HCT116 (cell line): ENCODE measurements at regions not wholly inside any gene's neighbourhood (a gene's known extent, or its start where the extent isn't known, plus 50 kb on each side); places are given as distances from the start of the nearest gene placed in this dataset.

Experiments
- ATAC-seq: fragments of 200-7000 bp; cut with Tn5 transposase; 2 replicates; pipeline ENCODE4 v1.9.1; 2020; ENCODE audit warnings: mild to moderate bottlenecking, moderate library complexity
- BruUV-seq: library from RNA; stranded (reverse); fragments of 400-500 nt; replicated peaks from 2 replicates; lab custom pipeline; 2021; lab: Mats Ljungman, UMichigan
- CTCF ChIA-PET: fragments of 300-600 bp; sonication (Branson Sonifier 250); formaldehyde crosslinking; loops from one replicate; lab custom pipeline; 2021; ENCODE audit warnings: antibody characterized with exemption; lab: Charles Lee
- POLR2A ChIA-PET: fragments of 300-600, 350-600 bp; sonication (Branson Sonifier 250); formaldehyde crosslinking; loops from one replicate; lab custom pipeline; 2021; ENCODE audit warnings: antibody characterized with exemption; lab: Charles Lee
- RAD21 ChIA-PET, 2 experiments: fragments of 300-600 bp; sonication (Branson Sonifier 250); formaldehyde crosslinking; loops; one replicate each; lab custom pipeline; 2023; ENCODE audit warnings: low total read pairs in 2 of 2; ENCODE audit not compliant: uncharacterized antibody in 2 of 2, unreplicated experiment in 2 of 2, low non-redundant PET in 1 of 2; lab: Charles Lee
- DNase-seq: peaks from one replicate; pipeline ENCODE4 v3.0.0-alpha.2; 2010; ENCODE audit warnings: low read depth, low spot score
- H2AFZ ChIP-seq: fragments of 200-600 bp; shearing (Covaris generic), sonication (generic); 2 replicates; pipeline ENCODE4 v1.6.1; 2017; ENCODE audit warnings: low read depth, mixed run types, mixed read lengths, antibody characterized with exemption, low read length; ENCODE audit not compliant: poor library complexity, severe bottlenecking
- H3K27ac ChIP-seq: 2 replicates; pipeline ENCODE4 v1.5.1; 2012; ENCODE audit warnings: low read depth, low read length
- H3K27me3 ChIP-seq: fragments of 200-600 bp; sonication (generic); 2 replicates; pipeline ENCODE4 v1.6.1; 2016; ENCODE audit warnings: mixed run types, low read length, mixed read lengths; ENCODE audit not compliant: insufficient read depth
- H3K36me3 ChIP-seq, 2 experiments: fragments of 200-500 bp in 1 of 2; fragments of 200-600 bp in 1 of 2; sonication (Bioruptor generic) in 1 of 2; sonication (generic) in 1 of 2; 2 replicates each; pipeline versions ENCODE4 v1.5.1 to v1.6.1; 2014 to 2016; ENCODE audit warnings: low read length in 2 of 2, inconsistent platforms in 1 of 2, mixed read lengths in 1 of 2, mixed run types in 1 of 2; ENCODE audit not compliant: insufficient read depth in 2 of 2, control insufficient read depth in 1 of 2
- H3K4me1 ChIP-seq, 2 experiments: fragments of 200-600 bp in 1 of 2; sonication (generic) in 1 of 2; 2 replicates each; pipeline versions ENCODE4 v1.5.1 to v1.6.1; 2012 to 2017; ENCODE audit warnings: low read length in 2 of 2, inconsistent platforms in 1 of 2, mild to moderate bottlenecking in 1 of 2, mixed read lengths in 1 of 2, mixed run types in 1 of 2, moderate library complexity in 1 of 2; ENCODE audit not compliant: insufficient read depth in 2 of 2, control insufficient read depth in 1 of 2
- H3K4me2 ChIP-seq: fragments of 200-600 bp; sonication (generic); 2 replicates; pipeline ENCODE4 v1.6.1; 2017; ENCODE audit warnings: mixed run types, low read length, mixed read lengths
- H3K4me3 ChIP-seq, 2 experiments: fragments of 200-600 bp in 1 of 2; sonication (generic) in 1 of 2; replicated peaks in 1 of 2; 2 replicates each; pipeline ENCODE4 v1.5.1; 2011 to 2016; ENCODE audit warnings: low read length in 2 of 2, control low read depth in 1 of 2, low read depth in 1 of 2, mild to moderate bottlenecking in 1 of 2, mixed read lengths in 1 of 2, mixed run types in 1 of 2
- H3K79me2 ChIP-seq: fragments of 200-600 bp; sonication (generic); 2 replicates; pipeline ENCODE4 v1.6.1; 2017; ENCODE audit warnings: mild to moderate bottlenecking, mixed run types, low read length, moderate library complexity, mixed read lengths; ENCODE audit not compliant: insufficient read depth
- H3K9ac ChIP-seq: fragments of 200-600 bp; sonication (generic); 2 replicates; pipeline ENCODE4 v1.6.1; 2016; ENCODE audit warnings: low read length, mixed read lengths
- H3K9me2 ChIP-seq: fragments of 200-600 bp; sonication (generic), shearing (Covaris generic); 2 replicates; pipeline ENCODE4 v1.6.1; 2017; ENCODE audit warnings: mixed run types, mild to moderate bottlenecking, moderate library complexity; ENCODE audit not compliant: insufficient read depth
- H3K9me3 ChIP-seq, 2 experiments: fragments of 200-500 bp in 1 of 2; fragments of 200-600 bp in 1 of 2; sonication (Bioruptor generic) in 1 of 2; sonication (generic) in 1 of 2; 2 replicates each; pipeline ENCODE4 v1.6.1; 2014 to 2017; ENCODE audit warnings: low read length in 2 of 2, mixed read lengths in 2 of 2, inconsistent platforms in 1 of 2, low read depth in 1 of 2, mild to moderate bottlenecking in 1 of 2, mixed run types in 1 of 2, moderate library complexity in 1 of 2; ENCODE audit not compliant: control insufficient read depth in 1 of 2, insufficient read depth in 1 of 2
- H4K20me1 ChIP-seq: fragments of 200-600 bp; sonication (generic), shearing (Covaris generic); 2 replicates; pipeline ENCODE4 v1.6.1; 2017; ENCODE audit warnings: mixed run types, mild to moderate bottlenecking, moderate library complexity; ENCODE audit not compliant: insufficient read depth
- CBX3 ChIP-seq: IDR thresholded peaks from 2 replicates; pipeline ENCODE4 v1.6.1; 2012; ENCODE audit warnings: low read depth
- CEBPB ChIP-seq: IDR thresholded peaks from 2 replicates; pipeline ENCODE4 v1.6.1; 2012; ENCODE audit warnings: low read depth
- ELF1 ChIP-seq: IDR thresholded peaks from 2 replicates; pipeline ENCODE4 v1.6.1; 2012; ENCODE audit warnings: low read depth, borderline replicate concordance
- EZH2 ChIP-seq: fragments of 200-600 bp; sonication (generic); IDR thresholded peaks from 2 replicates; pipeline ENCODE4 v1.6.1; 2017; ENCODE audit warnings: antibody characterized with exemption, mixed run types
- FOSL1 ChIP-seq: IDR thresholded peaks from 2 replicates; pipeline ENCODE4 v1.6.1; 2012; ENCODE audit warnings: low read depth
- JUND ChIP-seq: IDR thresholded peaks from 2 replicates; pipeline ENCODE4 v1.6.1; 2012
- POLR2AphosphoS5 ChIP-seq: IDR thresholded peaks from 2 replicates; pipeline ENCODE4 v1.6.1; 2011; ENCODE audit warnings: mild to moderate bottlenecking, low read depth, low read length, moderate library complexity
- RAD21 ChIP-seq: IDR thresholded peaks from 2 replicates; pipeline ENCODE4 v1.6.1; 2012; ENCODE audit warnings: low read depth, mild to moderate bottlenecking
- SIN3A ChIP-seq: IDR thresholded peaks from 2 replicates; pipeline ENCODE4 v1.6.1; 2012; ENCODE audit warnings: low read depth
- TCF7L2 ChIP-seq: IDR thresholded peaks from 2 replicates; pipeline ENCODE4 v1.7.0; 2011; ENCODE audit warnings: borderline replicate concordance, inconsistent platforms; ENCODE audit not compliant: insufficient read depth, insufficient read length; ENCODE audit errors: extremely low read depth
- YY1 ChIP-seq: IDR thresholded peaks from 2 replicates; pipeline ENCODE4 v1.6.1; 2011; ENCODE audit warnings: low read length, low read depth, moderate library complexity, mild to moderate bottlenecking; ENCODE audit not compliant: insufficient replicate concordance; ENCODE audit errors: extremely low read depth
- ZFX ChIP-seq: fragments of 450-650 bp; IDR thresholded peaks from 2 replicates; pipeline ENCODE4 v1.6.1; 2017
- ZNF274 ChIP-seq: fragments of 200-500 bp; sonication (Bioruptor generic); IDR thresholded peaks from 2 replicates; pipeline ENCODE4 v1.6.1; 2014; ENCODE audit warnings: mild to moderate bottlenecking, low read depth, low read length, inconsistent platforms
- intact Hi-C: fragments of 100-400 bp; cut with micrococcal nuclease; formaldehyde crosslinking; loops from 2 replicates; pipeline ENCODE4 v1.10.0; 2022
- TF ChIP-seq, protein P1 (sequence below): IDR thresholded peaks from 2 replicates; pipeline ENCODE4 v1.6.1; 2012
- TF ChIP-seq, protein P2 (sequence below): IDR thresholded peaks from 2 replicates; pipeline ENCODE4 v1.6.1; 2012

DNA sequence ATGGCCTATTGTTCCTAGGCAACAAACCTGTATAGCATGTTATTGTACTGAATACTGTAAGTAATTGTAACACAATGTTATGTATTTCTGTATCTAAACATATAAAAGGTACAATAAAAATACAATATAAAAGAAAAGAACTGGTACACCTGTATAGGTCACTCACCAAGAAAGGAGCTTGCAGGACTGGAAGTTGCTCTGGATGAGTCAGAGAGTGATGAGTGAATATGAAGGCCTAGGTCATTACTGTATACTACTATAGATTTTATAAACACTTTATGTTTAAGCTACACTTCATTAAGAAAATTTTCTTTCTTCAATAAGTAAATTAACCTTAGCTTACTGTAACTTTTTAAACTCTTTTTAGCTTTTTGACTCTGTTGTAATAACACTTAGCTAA is 559.9 kb downstream of the PLPP3 start:
- no peaks in the 10 kb centered on the region for H3K9me3 ChIP-seq
- CTCF ChIA-PET = no interaction called here
- H3K79me2 ChIP-seq = no peaks in the 10 kb centered on the region
- H3K9ac ChIP-seq = no peak overlapping the region
- intact Hi-C loops = no loop called here
- POLR2A ChIA-PET = no interaction called here
- no peaks in the 10 kb centered on the region for H3K36me3 ChIP-seq
- H3K4me2 ChIP-seq = no peak overlapping the region
- ATAC-seq (no peak), DNase-seq (no peak)
- H3K27ac ChIP-seq = no peak overlapping the region
- RAD21 ChIA-PET = no interaction called here
- no peaks in the 10 kb centered on the region for H3K9me2 ChIP-seq
- no peak overlapping the region for H2AFZ ChIP-seq
- BruUV-seq = no TSS peak
- H3K4me1 ChIP-seq = no peaks in the 10 kb centered on the region
- H4K20me1 ChIP-seq = no peaks in the 10 kb centered on the region
- H3K27me3 ChIP-seq = no peaks in the 10 kb centered on the region
- no peak for TF ChIP-seq SIN3A
- TF ChIP-seq POLR2AphosphoS5 = no peak
- TF ChIP-seq TCF7L2 = no peak
- TF ChIP-seq YY1 = no peak
- no peak for TF ChIP-seq JUND
- TF ChIP-seq, protein P1, sequence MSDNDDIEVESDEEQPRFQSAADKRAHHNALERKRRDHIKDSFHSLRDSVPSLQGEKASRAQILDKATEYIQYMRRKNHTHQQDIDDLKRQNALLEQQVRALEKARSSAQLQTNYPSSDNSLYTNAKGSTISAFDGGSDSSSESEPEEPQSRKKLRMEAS = no peak
- no peak for TF ChIP-seq CBX3
- TF ChIP-seq RAD21 = no peak
- TF ChIP-seq, protein P2, sequence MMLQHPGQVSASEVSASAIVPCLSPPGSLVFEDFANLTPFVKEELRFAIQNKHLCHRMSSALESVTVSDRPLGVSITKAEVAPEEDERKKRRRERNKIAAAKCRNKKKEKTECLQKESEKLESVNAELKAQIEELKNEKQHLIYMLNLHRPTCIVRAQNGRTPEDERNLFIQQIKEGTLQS = no peak
- TF ChIP-seq CEBPB = no peak
- no peak for TF ChIP-seq ZFX
- no peak for TF ChIP-seq FOSL1
- no peak for TF ChIP-seq ZNF274
- no peak for TF ChIP-seq ELF1
- TF ChIP-seq EZH2 = no peak
- no peak overlapping the region for H3K4me3 ChIP-seq
